Endothelial cell of umbilical vein (primary cell): ENCODE measurements at regions not wholly inside any gene's neighbourhood (a gene's known extent, or its start where the extent isn't known, plus 50 kb on each side); places are given as distances from the start of the nearest gene placed in this dataset.

Experiments used
- BruUV-seq: library from RNA; stranded (reverse); fragments of 400-500 nt; replicated peaks from 2 replicates; lab custom pipeline; 2021; lab: Mats Ljungman, UMichigan
- CTCF ChIA-PET: fragments of 300-600, 350-600 bp; sonication (Branson Sonifier 250); formaldehyde crosslinking; loops from one replicate; lab custom pipeline; 2021; ENCODE audit warnings: antibody characterized with exemption, inconsistent platforms; lab: Charles Lee
- POLR2A ChIA-PET: fragments of 300-600, 350-600 bp; sonication (Branson Sonifier 250); formaldehyde crosslinking; loops from one replicate; lab custom pipeline; 2021; ENCODE audit warnings: antibody characterized with exemption, inconsistent platforms; lab: Charles Lee
- DNase-seq: peaks from one replicate; pipeline ENCODE4 v3.0.0-alpha.2; 2011; ENCODE audit warnings: low read depth, low spot score
- FAIRE-seq: peaks from 2 replicates; lab custom pipeline; 2011; peaks lifted over from hg19 to GRCh38; lab: Jason Lieb, UNC
- H2AFZ ChIP-seq: 2 replicates; pipeline ENCODE4 v1.6.0; 2012; ENCODE audit warnings: low read depth, low read length, control low read depth, inconsistent platforms
- H3K27ac ChIP-seq: 2 replicates; pipeline ENCODE4 v1.5.1; 2011; ENCODE audit warnings: low read depth, mild to moderate bottlenecking, control low read depth, low read length, moderate library complexity; ENCODE audit not compliant: insufficient read depth
- H3K27me3 ChIP-seq, 2 experiments: 2 replicates each; pipeline versions ENCODE4 v1.6.0 to v1.6.1; 2011; ENCODE audit warnings: low read length in 2 of 2, mixed read lengths in 1 of 2; ENCODE audit not compliant: control insufficient read depth in 2 of 2, insufficient read depth in 2 of 2
- H3K36me3 ChIP-seq, 2 experiments: 2 replicates in 1 of 2; 3 replicates in 1 of 2; pipeline ENCODE4 v1.5.1; 2011; ENCODE audit warnings: low read length in 2 of 2, mild to moderate bottlenecking in 1 of 2, moderate library complexity in 1 of 2; ENCODE audit not compliant: control insufficient read depth in 2 of 2, insufficient read depth in 2 of 2; ENCODE audit errors: extremely low read depth in 1 of 2
- H3K4me1 ChIP-seq: 3 replicates; pipeline ENCODE4 v1.5.1; 2011; ENCODE audit warnings: mild to moderate bottlenecking, low read length; ENCODE audit not compliant: control insufficient read depth, insufficient read depth; ENCODE audit errors: extremely low read depth
- H3K4me2 ChIP-seq: 2 replicates; pipeline ENCODE4 v1.6.1; 2011; ENCODE audit warnings: low read length, control low read depth, mixed read lengths; ENCODE audit not compliant: insufficient read depth
- H3K4me3 ChIP-seq, 3 experiments: fragments of 200-600 bp in 1 of 3; sonication (generic), shearing (Covaris generic) in 1 of 3; replicated peaks in 1 of 3; 2 replicates each; pipeline ENCODE4 v1.5.1; 2011 to 2016; ENCODE audit warnings: control low read depth in 3 of 3, low read length in 3 of 3, mild to moderate bottlenecking in 2 of 3, inconsistent platforms in 1 of 3, low read depth in 1 of 3, moderate library complexity in 1 of 3; ENCODE audit not compliant: insufficient read depth in 1 of 3
- H3K79me2 ChIP-seq: 2 replicates; pipeline ENCODE4 v1.6.0; 2012; ENCODE audit warnings: low read length, inconsistent platforms; ENCODE audit not compliant: control insufficient read depth, insufficient read depth
- H3K9ac ChIP-seq: replicated peaks from 2 replicates; pipeline ENCODE3; 2011; ENCODE audit warnings: low read length, control low read depth; ENCODE audit not compliant: insufficient read depth; ENCODE audit errors: extremely low read depth
- H3K9me1 ChIP-seq: replicated peaks from 3 replicates; pipeline ENCODE4 v1.6.0; 2011; ENCODE audit warnings: mild to moderate bottlenecking, low read length; ENCODE audit not compliant: control insufficient read depth, insufficient read depth; ENCODE audit errors: extremely low read depth
- H3K9me3 ChIP-seq: replicated peaks from 2 replicates; pipeline ENCODE4 v1.5.1; 2012; ENCODE audit warnings: low read length, inconsistent platforms; ENCODE audit not compliant: control insufficient read depth, insufficient read depth
- H4K20me1 ChIP-seq: replicated peaks from 2 replicates; pipeline ENCODE3; 2011; ENCODE audit warnings: mild to moderate bottlenecking, low read length; ENCODE audit not compliant: control insufficient read depth, insufficient read depth; ENCODE audit errors: extremely low read depth
- CTCF ChIP-seq, 2 donors: IDR thresholded peaks; 1 replicate in 1 of 2; 2 replicates in 1 of 2; pipeline ENCODE4 v1.5.1; 2011; ENCODE audit warnings: low read length in 2 of 2, mild to moderate bottlenecking in 2 of 2, moderate library complexity in 2 of 2, control low read depth in 1 of 2, inconsistent platforms in 1 of 2, low read depth in 1 of 2; ENCODE audit not compliant: insufficient read depth in 1 of 2; ENCODE audit errors: extremely low read depth in 1 of 2
- EZH2 ChIP-seq: IDR thresholded peaks from 2 replicates; pipeline ENCODE4 v1.6.1; 2012; ENCODE audit warnings: borderline replicate concordance, low read depth, mild to moderate bottlenecking, moderate library complexity, low read length, inconsistent platforms; ENCODE audit not compliant: severe bottlenecking
- FOS ChIP-seq: IDR thresholded peaks from 2 replicates; pipeline ENCODE4 v1.6.1; 2011; ENCODE audit warnings: mild to moderate bottlenecking, low read length, moderate library complexity, borderline replicate concordance; ENCODE audit not compliant: insufficient read depth
- GATA2 ChIP-seq: IDR thresholded peaks from 2 replicates; pipeline ENCODE4 v1.7.0; 2011; ENCODE audit warnings: low read depth, mild to moderate bottlenecking, moderate library complexity, mixed read lengths, low read length; ENCODE audit not compliant: insufficient read length, insufficient read depth
- MAX ChIP-seq: IDR thresholded peaks from 2 replicates; pipeline ENCODE4 v1.6.1; 2011; ENCODE audit not compliant: insufficient read depth, insufficient read length
- MYC ChIP-seq: IDR thresholded peaks from one replicate; pipeline ENCODE4 v1.6.1; 2011; ENCODE audit warnings: mild to moderate bottlenecking, low read depth, low read length
- POLR2AphosphoS5 ChIP-seq: IDR thresholded peaks from 2 replicates; pipeline ENCODE4 v1.6.1; 2012; ENCODE audit warnings: low read depth, mild to moderate bottlenecking, control low read depth, low read length, moderate library complexity; ENCODE audit not compliant: insufficient read depth
- dilution Hi-C: fragments of 300-500 bp; cut with MboI; formaldehyde crosslinking; loops from one replicate; pipeline ENCODE4 v1.15.0; 2019; ENCODE audit warnings: low sequenced_read_pairs; ENCODE audit not compliant: extremely low pct_ligation_motif_present
- intact Hi-C: fragments of 100-400 bp; cut with micrococcal nuclease; formaldehyde crosslinking; loops from one replicate; pipeline ENCODE4 v1.10.0; 2022

- H3K4me3 ChIP-seq, result no peak overlapping the region
- H3K27me3 ChIP-seq, result no peaks in the 10 kb centered on the region
- H3K36me3 ChIP-seq, result no peaks in the 10 kb centered on the region
- H3K9me3 ChIP-seq, result no peaks in the 10 kb centered on the region
- DNase-seq (no peak), FAIRE-seq (no peak)
- H4K20me1 ChIP-seq, result no peaks in the 10 kb centered on the region
- H3K27ac ChIP-seq, result no peak overlapping the region
- H3K4me1 ChIP-seq, result no peaks in the 10 kb centered on the region
- POLR2A ChIA-PET, result no interaction called here
- no peak overlapping the region for H3K4me2 ChIP-seq
- CTCF ChIA-PET, result no interaction called here
- BruUV-seq, result no TSS peak
- H2AFZ ChIP-seq, result no peak overlapping the region
- no peak overlapping the region for H3K9ac ChIP-seq
- no peak for TF ChIP-seq CTCF (IDR thresholded peaks at IDR 0.05; ENCODE audit: extremely low read depth in 1 of 2, insufficient read depth in 1 of 2, low read depth in 1 of 2, low read length in 2 of 2)
- no peak for TF ChIP-seq EZH2
- no peak for TF ChIP-seq MAX
- TF ChIP-seq FOS, result no peak
- no peak for TF ChIP-seq GATA2
- no peak for TF ChIP-seq POLR2AphosphoS5
- TF ChIP-seq MYC, result no peak
- dilution Hi-C loops, result no loop called here
- H3K9me1 ChIP-seq, result no peaks in the 10 kb centered on the region
- intact Hi-C loops, result no loop called here
- no peaks in the 10 kb centered on the region for H3K79me2 ChIP-seq
Observed at GRCh38 chr20:55514531-55514930, 490.8 kb downstream of the CBLN4 start.
